Superior temporal gyrus (tissue), 1 donor: ENCODE measurements at regions not wholly inside any gene's neighbourhood (a gene's known extent, or its start where the extent isn't known, plus 50 kb on each side); places are given as distances from the start of the nearest gene placed in this dataset.
A peak's percentile ranks its signal among the peaks of the same experiment; 100 is the strongest.

Source experiments
- DNase-seq: peaks from one replicate; pipeline ENCODE4 v3.0.0-alpha.2; 2016; ENCODE audit errors: extremely low spot score

GRCh38 chr2:7289697-7290096, 372.5 kb downstream of the RNF144A start:
- no peak for DNase-seq

GRCh38 chr2:7292154-7292691, 375.0 kb downstream of the RNF144A start:
- peak; percentile 69 for DNase-seq

- DNase-seq: no peak
Observed at GRCh38 chr2:7309582-7309981, 392.4 kb downstream of the RNF144A start.

GRCh38 chr2:7324706-7325105, 407.5 kb downstream of the RNF144A start:
- no peak for DNase-seq

- DNase-seq: no peak
Observed at GRCh38 chr2:7325186-7325585, 408.0 kb downstream of the RNF144A start.

- DNase-seq: no peak
Observed at GRCh38 chr2:7329465-7329864, 412.3 kb downstream of the RNF144A start.

GRCh38 chr2:7333189-7333765, 416.1 kb downstream of the RNF144A start:
- DNase-seq: no peak

GRCh38 chr2:7333960-7334493, 416.8 kb downstream of the RNF144A start:
- no peak for DNase-seq

- DNase-seq: no peak
Observed at GRCh38 chr2:7338961-7339360, 421.7 kb downstream of the RNF144A start.

- no peak for DNase-seq
Observed at GRCh38 chr2:7346336-7346735, 429.1 kb downstream of the RNF144A start.

- no peak for DNase-seq
Observed at GRCh38 chr2:7348761-7349160, 431.5 kb downstream of the RNF144A start.

GRCh38 chr2:7352191-7352590, 435.0 kb downstream of the RNF144A start:
- DNase-seq: peak; percentile 37

GRCh38 chr2:7353571-7353970, 436.4 kb downstream of the RNF144A start:
- no peak for DNase-seq

- no peak for DNase-seq
Observed at GRCh38 chr2:7355781-7356180, 438.6 kb downstream of the RNF144A start.

GRCh38 chr2:7356909-7357584, 439.8 kb downstream of the RNF144A start:
- DNase-seq: no peak

GRCh38 chr2:7357993-7358392, 440.8 kb downstream of the RNF144A start:
- DNase-seq: no peak

- no peak for DNase-seq
Observed at GRCh38 chr2:7358865-7359447, 441.7 kb downstream of the RNF144A start.

GRCh38 chr2:7363906-7364305, 446.7 kb downstream of the RNF144A start:
- no peak for DNase-seq

- DNase-seq: no peak
Observed at GRCh38 chr2:7368211-7368610, 451.0 kb downstream of the RNF144A start.

GRCh38 chr2:7373156-7373555, 455.9 kb downstream of the RNF144A start:
- DNase-seq: no peak

GRCh38 chr2:7375901-7376300, 458.7 kb downstream of the RNF144A start:
- no peak for DNase-seq

- no peak for DNase-seq
Observed at GRCh38 chr2:7377916-7378569, 460.8 kb downstream of the RNF144A start.
